ENCODE measurements at regions not wholly inside any gene's neighbourhood (a gene's known extent, or its start where the extent isn't known, plus 50 kb on each side); places are given as distances from the start of the nearest gene placed in this dataset.

DNA sequence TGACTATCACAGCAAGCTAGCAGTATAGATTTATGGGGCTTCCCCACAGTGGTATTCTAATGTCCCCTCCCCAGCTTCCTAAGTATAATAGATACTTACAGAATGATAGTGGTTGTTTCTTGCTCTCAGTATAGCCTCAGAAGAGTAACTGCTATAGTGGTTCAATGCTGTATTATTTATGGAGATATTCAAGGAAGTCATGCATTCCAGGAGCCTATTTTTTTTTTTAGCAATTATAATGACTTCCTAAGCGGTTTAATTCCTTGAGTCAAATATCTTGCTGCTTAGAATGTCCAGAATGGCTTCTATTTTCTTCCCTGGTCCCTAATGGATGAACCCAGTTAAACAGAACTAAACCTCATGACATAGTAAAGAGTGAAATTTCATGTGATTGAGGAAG lies 451.5 kb upstream of the SEMA3D start:
- TF ChIP-seq NFIC (IDR thresholded peaks at IDR 0.05): no peak
- no peak for TF ChIP-seq TAF1 (IDR thresholded peaks at IDR 0.05; ENCODE audit: low read depth)
- no peak for TF ChIP-seq RAD21 (IDR thresholded peaks at IDR 0.05; ENCODE audit: low read depth)
- TF ChIP-seq EP300 (IDR thresholded peaks at IDR 0.05; ENCODE audit: borderline replicate concordance): no peak
- TF ChIP-seq, protein P1, sequence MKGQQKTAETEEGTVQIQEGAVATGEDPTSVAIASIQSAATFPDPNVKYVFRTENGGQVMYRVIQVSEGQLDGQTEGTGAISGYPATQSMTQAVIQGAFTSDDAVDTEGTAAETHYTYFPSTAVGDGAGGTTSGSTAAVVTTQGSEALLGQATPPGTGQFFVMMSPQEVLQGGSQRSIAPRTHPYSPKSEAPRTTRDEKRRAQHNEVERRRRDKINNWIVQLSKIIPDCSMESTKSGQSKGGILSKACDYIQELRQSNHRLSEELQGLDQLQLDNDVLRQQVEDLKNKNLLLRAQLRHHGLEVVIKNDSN (IDR thresholded peaks at IDR 0.05): no peak
- TF ChIP-seq, protein P2, sequence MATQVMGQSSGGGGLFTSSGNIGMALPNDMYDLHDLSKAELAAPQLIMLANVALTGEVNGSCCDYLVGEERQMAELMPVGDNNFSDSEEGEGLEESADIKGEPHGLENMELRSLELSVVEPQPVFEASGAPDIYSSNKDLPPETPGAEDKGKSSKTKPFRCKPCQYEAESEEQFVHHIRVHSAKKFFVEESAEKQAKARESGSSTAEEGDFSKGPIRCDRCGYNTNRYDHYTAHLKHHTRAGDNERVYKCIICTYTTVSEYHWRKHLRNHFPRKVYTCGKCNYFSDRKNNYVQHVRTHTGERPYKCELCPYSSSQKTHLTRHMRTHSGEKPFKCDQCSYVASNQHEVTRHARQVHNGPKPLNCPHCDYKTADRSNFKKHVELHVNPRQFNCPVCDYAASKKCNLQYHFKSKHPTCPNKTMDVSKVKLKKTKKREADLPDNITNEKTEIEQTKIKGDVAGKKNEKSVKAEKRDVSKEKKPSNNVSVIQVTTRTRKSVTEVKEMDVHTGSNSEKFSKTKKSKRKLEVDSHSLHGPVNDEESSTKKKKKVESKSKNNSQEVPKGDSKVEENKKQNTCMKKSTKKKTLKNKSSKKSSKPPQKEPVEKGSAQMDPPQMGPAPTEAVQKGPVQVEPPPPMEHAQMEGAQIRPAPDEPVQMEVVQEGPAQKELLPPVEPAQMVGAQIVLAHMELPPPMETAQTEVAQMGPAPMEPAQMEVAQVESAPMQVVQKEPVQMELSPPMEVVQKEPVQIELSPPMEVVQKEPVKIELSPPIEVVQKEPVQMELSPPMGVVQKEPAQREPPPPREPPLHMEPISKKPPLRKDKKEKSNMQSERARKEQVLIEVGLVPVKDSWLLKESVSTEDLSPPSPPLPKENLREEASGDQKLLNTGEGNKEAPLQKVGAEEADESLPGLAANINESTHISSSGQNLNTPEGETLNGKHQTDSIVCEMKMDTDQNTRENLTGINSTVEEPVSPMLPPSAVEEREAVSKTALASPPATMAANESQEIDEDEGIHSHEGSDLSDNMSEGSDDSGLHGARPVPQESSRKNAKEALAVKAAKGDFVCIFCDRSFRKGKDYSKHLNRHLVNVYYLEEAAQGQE (IDR thresholded peaks at IDR 0.05; ENCODE audit: low read depth): no peak
- TF ChIP-seq, protein P3, sequence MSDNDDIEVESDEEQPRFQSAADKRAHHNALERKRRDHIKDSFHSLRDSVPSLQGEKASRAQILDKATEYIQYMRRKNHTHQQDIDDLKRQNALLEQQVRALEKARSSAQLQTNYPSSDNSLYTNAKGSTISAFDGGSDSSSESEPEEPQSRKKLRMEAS (IDR thresholded peaks at IDR 0.05): no peak
- no peak for TF ChIP-seq CREB1 (IDR thresholded peaks at IDR 0.05; ENCODE audit: low read depth)
- no peak for TF ChIP-seq EGR1 (IDR thresholded peaks at IDR 0.05)
- TF ChIP-seq ZBTB7A (IDR thresholded peaks at IDR 0.05; ENCODE audit: low read depth): no peak
- no peak for TF ChIP-seq TCF12 (IDR thresholded peaks at IDR 0.05; ENCODE audit: low read depth)
- TF ChIP-seq YY1 (IDR thresholded peaks at IDR 0.05; ENCODE audit: low read depth): no peak
- no peak for TF ChIP-seq TEAD4 (IDR thresholded peaks at IDR 0.05)
- no peak for TF ChIP-seq CEBPB (IDR thresholded peaks at IDR 0.05)

DNA sequence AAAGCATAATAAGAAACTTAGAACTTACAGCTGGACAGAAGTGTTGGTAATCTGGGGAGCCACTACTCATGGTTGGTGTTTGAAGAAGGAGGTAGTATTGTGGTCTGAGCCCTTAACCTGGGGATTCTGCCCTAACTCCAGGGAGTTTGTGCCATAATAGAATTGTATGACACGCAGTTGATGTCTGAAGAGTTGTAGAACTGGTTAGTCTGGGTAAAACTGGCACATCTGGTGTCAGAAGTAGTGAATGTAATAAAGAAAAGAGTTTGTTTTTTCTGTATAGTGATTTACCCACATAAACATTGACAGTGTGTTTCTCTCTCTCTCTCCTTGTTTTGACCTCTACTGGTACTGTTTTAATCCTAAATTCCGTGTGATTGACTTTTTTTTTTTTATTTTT lies 448.1 kb upstream of the SEMA3D start:
- TF ChIP-seq, protein P2 (IDR thresholded peaks at IDR 0.05; ENCODE audit: low read depth): no peak
- no peak for TF ChIP-seq TCF12 (IDR thresholded peaks at IDR 0.05; ENCODE audit: low read depth)
- TF ChIP-seq TAF1 (IDR thresholded peaks at IDR 0.05; ENCODE audit: low read depth): no peak
- no peak for TF ChIP-seq EGR1 (IDR thresholded peaks at IDR 0.05)
- TF ChIP-seq EP300 (IDR thresholded peaks at IDR 0.05; ENCODE audit: borderline replicate concordance): no peak

DNA sequence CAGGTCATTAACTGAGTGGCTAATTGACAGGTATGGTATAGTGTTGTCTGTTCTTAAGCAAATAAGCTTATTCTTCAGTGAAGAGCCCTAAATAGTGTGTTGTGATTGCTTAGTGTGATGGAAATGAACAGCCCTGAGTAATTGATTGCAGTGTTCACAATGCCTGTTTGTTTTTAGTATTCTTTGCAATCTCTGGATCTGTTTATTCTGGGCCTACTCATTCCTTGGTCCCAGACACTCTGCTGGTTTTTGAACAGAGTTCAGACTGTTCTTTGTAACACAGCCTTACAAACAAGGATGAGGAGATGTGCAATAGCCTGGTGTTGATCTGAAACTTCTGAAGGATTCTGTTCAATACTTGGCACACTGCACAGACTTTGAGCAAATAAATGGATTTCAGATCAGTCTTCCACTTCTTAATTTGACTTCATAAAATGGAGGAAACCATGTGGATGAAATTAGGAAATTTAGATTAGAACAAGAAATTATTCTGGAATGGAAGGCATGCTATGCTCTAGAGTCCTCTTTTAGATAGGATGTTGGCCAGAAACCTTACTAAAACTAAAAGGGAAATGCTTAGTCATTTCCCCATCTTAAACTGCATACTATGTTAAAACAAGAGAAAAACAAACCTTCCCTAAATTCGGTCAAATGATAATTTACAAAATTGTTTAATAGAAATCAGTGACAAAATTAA lies 444.2 kb upstream of the SEMA3D start:
- TF ChIP-seq EP300 (IDR thresholded peaks at IDR 0.05; ENCODE audit: borderline replicate concordance) (no peak), CEBPB (IDR thresholded peaks at IDR 0.05) (no peak), EGR1 (IDR thresholded peaks at IDR 0.05) (no peak), FOXM1 (IDR thresholded peaks at IDR 0.05; ENCODE audit: borderline replicate concordance, low read depth) (no peak), YY1 (IDR thresholded peaks at IDR 0.05; ENCODE audit: low read depth) (no peak), TCF12 (IDR thresholded peaks at IDR 0.05; ENCODE audit: low read depth) (no peak), ZBTB7A (IDR thresholded peaks at IDR 0.05; ENCODE audit: low read depth) (no peak), NFIC (IDR thresholded peaks at IDR 0.05) (no peak), TAF1 (IDR thresholded peaks at IDR 0.05; ENCODE audit: low read depth) (no peak), TEAD4 (IDR thresholded peaks at IDR 0.05) (no peak), RAD21 (IDR thresholded peaks at IDR 0.05; ENCODE audit: low read depth) (no peak), CREB1 (IDR thresholded peaks at IDR 0.05; ENCODE audit: low read depth) (no peak)
- TF ChIP-seq, protein P3 (IDR thresholded peaks at IDR 0.05): no peak
- TF ChIP-seq, protein P1 (IDR thresholded peaks at IDR 0.05): no peak
- TF ChIP-seq, protein P2 (IDR thresholded peaks at IDR 0.05; ENCODE audit: low read depth): no peak

DNA sequence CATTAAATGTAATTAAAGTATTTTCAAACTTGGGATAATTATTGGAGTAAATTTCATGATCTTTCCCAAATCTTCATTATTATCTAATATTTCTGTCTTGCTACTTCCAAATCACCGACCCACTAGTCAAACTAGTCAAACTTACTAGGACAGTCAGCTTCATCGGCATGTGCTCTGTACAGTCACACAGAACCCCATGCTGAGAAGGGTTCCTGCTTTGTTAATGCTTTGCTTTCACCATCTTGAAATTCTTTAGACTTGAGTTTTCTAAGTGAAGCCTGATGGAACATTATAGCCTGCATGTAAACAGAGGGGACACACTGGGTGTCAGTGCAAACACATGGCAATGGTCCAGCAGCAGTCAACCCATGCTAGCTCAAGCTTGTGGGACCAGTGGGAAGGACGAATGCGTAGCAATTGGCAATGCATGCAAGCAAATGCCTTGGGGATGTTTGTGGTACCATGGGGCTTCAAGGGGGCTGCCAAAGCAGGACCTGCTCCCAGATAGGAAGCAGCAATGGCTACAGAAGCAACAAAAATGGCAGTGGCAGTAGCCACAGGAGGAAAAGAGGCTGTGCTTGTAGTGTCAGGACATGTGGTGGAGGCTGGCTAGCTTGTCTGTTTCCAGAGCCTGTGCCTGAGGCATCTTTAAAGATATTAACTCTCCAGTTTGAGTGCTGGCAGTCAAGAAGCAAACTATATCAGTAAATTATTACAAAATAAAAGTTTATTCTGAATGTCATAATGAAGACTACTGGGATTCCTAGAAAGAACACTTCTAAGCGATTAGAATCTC lies 441.1 kb upstream of the SEMA3D start:
- no peak for TF ChIP-seq NFIC (IDR thresholded peaks at IDR 0.05)
- TF ChIP-seq FOXM1 (IDR thresholded peaks at IDR 0.05; ENCODE audit: borderline replicate concordance, low read depth): no peak
- no peak for TF ChIP-seq EP300 (IDR thresholded peaks at IDR 0.05; ENCODE audit: borderline replicate concordance)
- TF ChIP-seq TEAD4 (IDR thresholded peaks at IDR 0.05): no peak
- TF ChIP-seq CREB1 (IDR thresholded peaks at IDR 0.05; ENCODE audit: low read depth): no peak

All from Ishikawa (cell line).